HepG2 (cell line): ENCODE measurements at regions not wholly inside any gene's neighbourhood (a gene's known extent, or its start where the extent isn't known, plus 50 kb on each side); places are given as distances from the start of the nearest gene placed in this dataset.

Experiments used
- ARID2 ChIP-seq: sonication (generic); formaldehyde crosslinking; IDR thresholded peaks from 2 replicates; pipeline ENCODE4 v1.8.1; 2022; ENCODE audit warnings: mild to moderate bottlenecking, missing genetic modification reagents, borderline replicate concordance
- ARNTL ChIP-seq: sonication (generic); formaldehyde crosslinking; IDR thresholded peaks from 2 replicates; pipeline ENCODE4 v1.4.0; 2020; ENCODE audit warnings: mild to moderate bottlenecking, missing genetic modification reagents
- CENPT ChIP-seq: sonication (generic); formaldehyde crosslinking; IDR thresholded peaks from 2 replicates; pipeline ENCODE4 v1.8.0; 2022; ENCODE audit warnings: low read depth, mild to moderate bottlenecking, moderate library complexity, missing genetic modification reagents
- CTCF ChIP-seq: sonication (generic); formaldehyde crosslinking; IDR thresholded peaks from 2 replicates; pipeline ENCODE4 v1.5.0; 2020; ENCODE audit warnings: mild to moderate bottlenecking, missing genetic modification reagents, moderate library complexity
- EED ChIP-seq: sonication (generic); formaldehyde crosslinking; IDR thresholded peaks from 2 replicates; pipeline ENCODE4 v1.5.0; 2020; ENCODE audit warnings: mild to moderate bottlenecking, missing genetic modification reagents
- FOXP1 ChIP-seq, 2 experiments: fragments of 450-650 bp in 1 of 2; IDR thresholded peaks; 2 replicates each; pipeline ENCODE4 v1.6.1; 2017 to 2018; ENCODE audit warnings: antibody characterized with exemption in 1 of 2
- GLI4 ChIP-seq: sonication (generic); formaldehyde crosslinking; IDR thresholded peaks from 2 replicates; pipeline ENCODE4 v1.5.1; 2020; ENCODE audit warnings: missing genetic modification reagents, mild to moderate bottlenecking, moderate library complexity, borderline replicate concordance
- HDAC6 ChIP-seq: fragments of 200-600 bp; sonication (generic); IDR thresholded peaks from 2 replicates; pipeline ENCODE4 v1.7.0; 2017; ENCODE audit warnings: mild to moderate bottlenecking, antibody characterized with exemption, low read length, low read depth
- NPAS2 ChIP-seq: sonication (generic); formaldehyde crosslinking; IDR thresholded peaks from 2 replicates; pipeline ENCODE4 v1.8.0; 2022; ENCODE audit warnings: mild to moderate bottlenecking, missing genetic modification reagents, borderline replicate concordance
- SALL1 ChIP-seq: sonication (generic); formaldehyde crosslinking; IDR thresholded peaks from 2 replicates; pipeline ENCODE4 v1.8.0; 2022; ENCODE audit warnings: mild to moderate bottlenecking, missing genetic modification reagents
- SP4 ChIP-seq: sonication (generic); formaldehyde crosslinking; IDR thresholded peaks from 2 replicates; pipeline ENCODE4 v1.8.1; 2023; ENCODE audit warnings: mild to moderate bottlenecking, missing genetic modification reagents
- SRF ChIP-seq: IDR thresholded peaks from 2 replicates; pipeline ENCODE4 v1.6.1; 2011; ENCODE audit warnings: mild to moderate bottlenecking, low read depth, low read length, moderate library complexity
- SRSF9 ChIP-seq: fragments of 200-400 bp; formaldehyde crosslinking; IDR thresholded peaks from 2 replicates; pipeline ENCODE4 v1.6.1; 2018; ENCODE audit warnings: borderline replicate concordance, mild to moderate bottlenecking, low read depth, low read length; ENCODE audit not compliant: insufficient read depth, poor library complexity, severe bottlenecking
- TCF7 ChIP-seq: sonication (generic); IDR thresholded peaks from 2 replicates; pipeline ENCODE4 v1.6.1; 2016; ENCODE audit warnings: antibody characterized with exemption, low read depth
- TEAD3 ChIP-seq: optimal IDR thresholded peaks from 2 replicates; pipeline ENCODE3; 2016; ENCODE audit warnings: borderline replicate concordance
- TFE3 ChIP-seq: IDR thresholded peaks from 2 replicates; pipeline ENCODE4 v1.6.1; 2016
- ZMYM2 ChIP-seq: sonication (generic); formaldehyde crosslinking; IDR thresholded peaks from 2 replicates; pipeline ENCODE4 v1.8.0; 2022; ENCODE audit warnings: mild to moderate bottlenecking, missing genetic modification reagents
- ZNF556 ChIP-seq: sonication (generic); formaldehyde crosslinking; IDR thresholded peaks from 2 replicates; pipeline ENCODE4 v1.4.0; 2020; ENCODE audit warnings: mild to moderate bottlenecking, missing genetic modification reagents, borderline replicate concordance
- ZNF562 ChIP-seq: sonication (generic); formaldehyde crosslinking; IDR thresholded peaks from 2 replicates; pipeline ENCODE4 v1.8.0; 2022; ENCODE audit warnings: missing genetic modification reagents, borderline replicate concordance
- TF ChIP-seq, protein P1 (sequence below): sonication (generic); formaldehyde crosslinking; IDR thresholded peaks from 2 replicates; pipeline ENCODE4 v1.9.0; 2021; ENCODE audit warnings: missing genetic modification reagents, borderline replicate concordance

DNA sequence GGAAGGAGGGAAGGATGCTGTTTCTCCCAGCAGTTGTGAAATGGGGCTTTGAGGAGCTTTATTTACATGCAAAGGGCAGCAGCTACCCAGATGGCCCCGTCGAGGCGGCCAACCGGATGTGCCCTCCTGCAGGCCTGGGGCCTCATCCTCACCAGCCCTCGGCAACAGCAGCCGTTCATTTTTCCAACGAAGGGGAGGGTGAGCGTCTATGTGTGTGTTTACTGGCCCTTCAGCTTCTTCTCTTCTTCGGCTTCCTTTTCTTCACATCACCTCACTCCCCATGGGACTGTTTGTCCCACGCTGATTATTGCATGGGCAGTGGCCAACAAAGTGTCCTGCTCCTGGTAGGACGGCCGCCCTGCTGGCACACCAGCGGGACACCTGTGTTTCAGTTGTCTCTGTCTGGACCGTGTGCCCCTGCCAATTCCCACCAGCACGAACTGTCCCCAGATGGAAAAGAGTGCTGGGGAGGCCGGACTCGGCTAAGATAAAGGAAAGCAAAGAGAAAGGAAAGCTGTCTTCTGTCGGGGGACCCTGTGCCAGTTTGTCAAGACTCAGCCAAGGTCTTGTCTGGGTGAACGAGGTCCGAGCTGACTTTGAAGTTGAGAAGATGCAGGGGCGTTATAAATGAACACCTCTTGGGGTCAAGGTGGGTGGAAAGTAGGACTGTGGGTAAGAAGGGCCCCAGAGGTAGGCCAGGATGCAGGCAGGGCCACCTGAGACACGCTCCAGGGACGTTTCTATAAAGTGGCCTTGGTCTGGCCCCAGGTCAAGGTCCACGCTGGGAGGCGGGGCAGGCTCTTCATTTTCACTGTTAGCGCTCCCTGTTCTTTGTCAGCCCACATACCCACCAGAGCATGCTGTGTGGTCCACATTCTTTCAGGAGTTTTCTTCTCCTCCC is 57.0 kb downstream of the FAM50B start (continued):
- peak; percentile 74; the same call in 1 of the 2 replicates for TF ChIP-seq TFE3 (CRISPR knock-in tag)
- no peak for TF ChIP-seq CENPT (CRISPR knock-in tag)
- TF ChIP-seq TCF7 = peak; percentile 68
- peak; percentile 80; the same call in 1 of the 2 replicates for TF ChIP-seq ZNF556
- peak; percentile 95; the same call in 1 of the 2 replicates for TF ChIP-seq EED (CRISPR knock-in tag)
- peak; percentile 74; the same call in 1 of the 2 replicates for TF ChIP-seq ZMYM2 (CRISPR knock-in tag)
- TF ChIP-seq TEAD3 (CRISPR knock-in tag) = peak; percentile 96
- TF ChIP-seq CTCF = no peak
- no peak for TF ChIP-seq NPAS2 (CRISPR knock-in tag)
- peak; percentile 87; the same call in 1 of the 2 replicates for TF ChIP-seq ARNTL (CRISPR knock-in tag)
- peak; percentile 73; the same call in 1 of the 2 replicates for TF ChIP-seq ARID2 (CRISPR knock-in tag)
- TF ChIP-seq SP4 (CRISPR knock-in tag) = peak; percentile 58; the same call in 1 of the 2 replicates
- TF ChIP-seq SALL1 (CRISPR knock-in tag) = peak; percentile 98
- no peak for TF ChIP-seq SRSF9
- peak; percentile 9; the same call in 1 of the 2 replicates for TF ChIP-seq GLI4
- TF ChIP-seq ZNF562 (CRISPR knock-in tag) = no peak
- no peak for TF ChIP-seq FOXP1 (IDR thresholded peaks at IDR 0.05)
- TF ChIP-seq FOXP1 (CRISPR knock-in tag; IDR thresholded peaks at IDR 0.05) = peak; percentile 54
- no peak for TF ChIP-seq HDAC6
- no peak for TF ChIP-seq SRF
- TF ChIP-seq, protein P1, sequence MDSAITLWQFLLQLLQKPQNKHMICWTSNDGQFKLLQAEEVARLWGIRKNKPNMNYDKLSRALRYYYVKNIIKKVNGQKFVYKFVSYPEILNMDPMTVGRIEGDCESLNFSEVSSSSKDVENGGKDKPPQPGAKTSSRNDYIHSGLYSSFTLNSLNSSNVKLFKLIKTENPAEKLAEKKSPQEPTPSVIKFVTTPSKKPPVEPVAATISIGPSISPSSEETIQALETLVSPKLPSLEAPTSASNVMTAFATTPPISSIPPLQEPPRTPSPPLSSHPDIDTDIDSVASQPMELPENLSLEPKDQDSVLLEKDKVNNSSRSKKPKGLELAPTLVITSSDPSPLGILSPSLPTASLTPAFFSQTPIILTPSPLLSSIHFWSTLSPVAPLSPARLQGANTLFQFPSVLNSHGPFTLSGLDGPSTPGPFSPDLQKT (CRISPR knock-in tag) = no peak
